A673 (cell line): ENCODE measurements at regions not wholly inside any gene's neighbourhood (a gene's known extent, or its start where the extent isn't known, plus 50 kb on each side); places are given as distances from the start of the nearest gene placed in this dataset.

ENCODE experiments used
- BruUV-seq: library from RNA; stranded (reverse); fragments of 400-500 nt; replicated peaks from 2 replicates; lab custom pipeline; 2021; lab: Mats Ljungman, UMichigan
- CTCF ChIA-PET: fragments of 300-600 bp; sonication (Branson Sonifier 250); formaldehyde crosslinking; loops from one replicate; lab custom pipeline; 2022; ENCODE audit warnings: antibody characterized with exemption; lab: Charles Lee
- POLR2A ChIA-PET: fragments of 300-600 bp; sonication (Branson Sonifier 250); formaldehyde crosslinking; loops from one replicate; lab custom pipeline; 2022; ENCODE audit warnings: antibody characterized with exemption; ENCODE audit not compliant: low non-redundant PET; lab: Charles Lee
- DNase-seq: peaks from one replicate; pipeline ENCODE4 v3.0.0-alpha.2; 2015; ENCODE audit warnings: low spot score
- H3K27ac ChIP-seq: fragments of 200-600 bp; sonication (generic); 2 replicates; pipeline ENCODE4 v1.5.1; 2016; ENCODE audit warnings: mixed run types, low read depth, mild to moderate bottlenecking, mixed read lengths, antibody characterized with exemption, low read length; ENCODE audit not compliant: poor library complexity, severe bottlenecking
- H3K27me3 ChIP-seq: fragments of 200-600 bp; sonication (generic); replicated peaks from 2 replicates; pipeline ENCODE4 v1.6.1; 2017; ENCODE audit warnings: mixed run types, low read depth, mild to moderate bottlenecking, mixed read lengths, antibody characterized with exemption, low read length; ENCODE audit not compliant: insufficient read depth, poor library complexity
- H3K36me3 ChIP-seq: fragments of 200-600 bp; sonication (generic); 2 replicates; pipeline ENCODE4 v1.6.1; 2016; ENCODE audit warnings: mixed run types, mild to moderate bottlenecking, mixed read lengths, antibody characterized with exemption, low read length; ENCODE audit not compliant: insufficient read depth, poor library complexity, severe bottlenecking
- H3K4me1 ChIP-seq: fragments of 200-600 bp; sonication (generic); 2 replicates; pipeline ENCODE4 v1.6.1; 2017; ENCODE audit warnings: mixed run types, mild to moderate bottlenecking, mixed read lengths, antibody characterized with exemption, low read length; ENCODE audit not compliant: insufficient read depth, poor library complexity, severe bottlenecking
- H3K4me3 ChIP-seq: fragments of 200-600 bp; sonication (generic); 2 replicates; pipeline ENCODE4 v1.5.1; 2016; ENCODE audit warnings: low read depth, mixed run types, mild to moderate bottlenecking, mixed read lengths, low read length; ENCODE audit not compliant: poor library complexity, severe bottlenecking
- H3K9me3 ChIP-seq: fragments of 200-600 bp; sonication (generic); 2 replicates; pipeline ENCODE4 v1.6.1; 2016; ENCODE audit warnings: mixed run types, low read depth, mild to moderate bottlenecking, mixed read lengths, antibody characterized with exemption, low read length; ENCODE audit not compliant: poor library complexity, severe bottlenecking
- CTCF ChIP-seq: fragments of 300-800, 200-600 bp; sonication (generic); conservative IDR thresholded peaks from 2 replicates; pipeline ENCODE4 v1.5.1; 2017; ENCODE audit warnings: low read depth, mild to moderate bottlenecking, antibody characterized with exemption, low read length, moderate library complexity, mixed read lengths
- EZH2 ChIP-seq: fragments of 200-600 bp; sonication (generic); IDR thresholded peaks from 2 replicates; pipeline ENCODE4 v1.6.1; 2017; ENCODE audit warnings: borderline replicate concordance, low read depth, mild to moderate bottlenecking, mixed read lengths, antibody characterized with exemption, low read length; ENCODE audit not compliant: poor library complexity, severe bottlenecking
- intact Hi-C: fragments of 100-400 bp; cut with micrococcal nuclease; formaldehyde crosslinking; loops from one replicate; pipeline ENCODE4 v1.10.0; 2022; ENCODE audit not compliant: unreplicated experiment

- Histone ChIP-seq H3K4me3 (no peak overlapping the region), H3K27me3 (no peaks in the 10 kb centered on the region), H3K36me3 (no peaks in the 10 kb centered on the region), H3K9me3 (no peaks in the 10 kb centered on the region), H3K4me1 (no peaks in the 10 kb centered on the region), H3K27ac (no peak overlapping the region)
- TF ChIP-seq EZH2, result no peak
- no peak for TF ChIP-seq CTCF
- no peak for DNase-seq
- CTCF ChIA-PET, result no interaction called here
- intact Hi-C loops, result no loop called here
- POLR2A ChIA-PET, result no interaction called here
- BruUV-seq, result no TSS peak
Measured at GRCh38 chr6:74166849-74167248, 470.8 kb downstream of the CD109 start.

GRCh38 chr6:74161380-74161779, 465.4 kb downstream of the CD109 start:
- Histone ChIP-seq H3K36me3 (no peaks in the 10 kb centered on the region), H3K27me3 (no peaks in the 10 kb centered on the region), H3K9me3 (peaks cover 4% of the 10 kb centered on the region), H3K27ac (no peak overlapping the region), H3K4me3 (no peak overlapping the region), H3K4me1 (no peaks in the 10 kb centered on the region)
- TF ChIP-seq CTCF (no peak), EZH2 (no peak)
- BruUV-seq, result no TSS peak
- no peak for DNase-seq
- POLR2A ChIA-PET, result no interaction called here
- CTCF ChIA-PET, result no interaction called here
- intact Hi-C loops, result no loop called here

- no peak for DNase-seq
- ChIA-PET CTCF (interaction anchor here (0.6 kb wide), 1 partner anchor 566 kb away, joined by 3 read pairs; no protein-coding TSS in a partner anchor), POLR2A (no interaction called here)
- no TSS peak for BruUV-seq
- H3K4me3 ChIP-seq, result no peak overlapping the region
- no peaks in the 10 kb centered on the region for H3K9me3 ChIP-seq
- no peak for TF ChIP-seq EZH2
- no peak for TF ChIP-seq CTCF
- no peaks in the 10 kb centered on the region for H3K27me3 ChIP-seq
- no peak overlapping the region for H3K27ac ChIP-seq
- no peaks in the 10 kb centered on the region for H3K4me1 ChIP-seq
- intact Hi-C loops, result no loop called here
- H3K36me3 ChIP-seq, result no peaks in the 10 kb centered on the region
Measured at GRCh38 chr6:74152096-74152675, 456.2 kb downstream of the CD109 start.
